HEK293 (cell line): ENCODE measurements at regions not wholly inside any gene's neighbourhood (a gene's known extent, or its start where the extent isn't known, plus 50 kb on each side); places are given as distances from the start of the nearest gene placed in this dataset.

Experiments used
- CTCF ChIA-PET: fragments of 350-600 bp; formaldehyde crosslinking; extraction: SDS; loops from one replicate; lab custom pipeline; 2021; ENCODE audit warnings: antibody characterized with exemption; lab: Yijun Ruan, JAX
- POLR2A ChIA-PET: fragments of 300-600 bp; formaldehyde crosslinking; extraction: SDS; loops from one replicate; lab custom pipeline; 2020; ENCODE audit warnings: antibody characterized with exemption, inconsistent platforms; lab: Yijun Ruan, JAX
- H3K27ac ChIP-seq: fragments of 200-500 bp; sonication (Bioruptor generic); 2 replicates; pipeline ENCODE4 v1.5.1; 2014; ENCODE audit warnings: low read depth, low read length, control low read depth, inconsistent platforms; ENCODE audit errors: extremely low read depth
- H3K36me3 ChIP-seq, 2 experiments: fragments of 200-500 bp in 1 of 2; sonication (Bioruptor generic) in 1 of 2; 1 replicate in 1 of 2; 2 replicates in 1 of 2; pipeline ENCODE4 v1.5.1; 2014 to 2017; ENCODE audit warnings: inconsistent platforms in 2 of 2, low read length in 2 of 2; ENCODE audit not compliant: control insufficient read depth in 2 of 2, insufficient read depth in 1 of 2
- H3K4me1 ChIP-seq: fragments of 200-500 bp; sonication (Bioruptor generic); 2 replicates; pipeline ENCODE4 v1.5.1; 2014; ENCODE audit warnings: mild to moderate bottlenecking, low read length, inconsistent platforms; ENCODE audit not compliant: control insufficient read depth, insufficient read depth
- H3K4me3 ChIP-seq: 2 replicates; pipeline ENCODE4 v1.5.1; 2011; ENCODE audit warnings: low read depth, mild to moderate bottlenecking, control low read depth, low read length, moderate library complexity
- H3K9me3 ChIP-seq: fragments of 200-500 bp; sonication (Bioruptor generic); 2 replicates; pipeline ENCODE4 v1.5.1; 2014; ENCODE audit warnings: low read depth, low read length, inconsistent platforms; ENCODE audit not compliant: control insufficient read depth, insufficient read depth
- HOXA7 ChIP-seq: sonication (generic); formaldehyde crosslinking; IDR thresholded peaks from 2 replicates; pipeline ENCODE4 v1.8.1; 2022; ENCODE audit warnings: missing genetic modification reagents, borderline replicate concordance
- PRDM2 ChIP-seq: fragments of 450-650 bp; formaldehyde crosslinking; IDR thresholded peaks from 2 replicates; pipeline ENCODE4 v1.5.1; 2016; ENCODE audit warnings: missing biosample characterization, missing genetic modification characterization, borderline replicate concordance
- SALL2 ChIP-seq: fragments of 450-650 bp; formaldehyde crosslinking; IDR thresholded peaks from 2 replicates; pipeline ENCODE4 v1.5.0; 2017; ENCODE audit warnings: missing biosample characterization, mild to moderate bottlenecking, missing genetic modification characterization, borderline replicate concordance
- SP2 ChIP-seq: fragments of 450-650 bp; formaldehyde crosslinking; IDR thresholded peaks from 2 replicates; pipeline ENCODE4 v1.5.1; 2016; ENCODE audit warnings: missing biosample characterization, missing genetic modification characterization
- ZBTB17 ChIP-seq: fragments of 450-650 bp; formaldehyde crosslinking; IDR thresholded peaks from 2 replicates; pipeline ENCODE4 v1.5.1; 2016; ENCODE audit warnings: missing biosample characterization, missing genetic modification characterization
- ZBTB6 ChIP-seq: fragments of 450-650 bp; formaldehyde crosslinking; IDR thresholded peaks from 2 replicates; pipeline ENCODE4 v1.5.1; 2017; ENCODE audit warnings: missing biosample characterization, missing genetic modification characterization
- ZFHX2 ChIP-seq: fragments of 450-650 bp; formaldehyde crosslinking; conservative IDR thresholded peaks from 2 replicates; pipeline ENCODE4 v1.5.1; 2016; ENCODE audit warnings: missing biosample characterization, missing genetic modification characterization
- ZFP69B ChIP-seq: fragments of 450-650 bp; formaldehyde crosslinking; IDR thresholded peaks from 2 replicates; pipeline ENCODE4 v1.5.1; 2016; ENCODE audit warnings: missing biosample characterization, missing genetic modification characterization
- ZNF138 ChIP-seq: fragments of 450-650 bp; formaldehyde crosslinking; IDR thresholded peaks from 2 replicates; pipeline ENCODE4 v1.5.1; 2016; ENCODE audit warnings: missing biosample characterization, missing genetic modification characterization, borderline replicate concordance
- ZNF155 ChIP-seq: fragments of 450-650 bp; formaldehyde crosslinking; IDR thresholded peaks from 2 replicates; pipeline ENCODE4 v1.5.1; 2016; ENCODE audit warnings: missing biosample characterization, missing genetic modification characterization
- ZNF2 ChIP-seq: fragments of 450-650 bp; formaldehyde crosslinking; IDR thresholded peaks from 2 replicates; pipeline ENCODE4 v1.5.1; 2016; ENCODE audit warnings: missing biosample characterization, missing genetic modification characterization
- ZNF211 ChIP-seq: fragments of 450-650 bp; formaldehyde crosslinking; IDR thresholded peaks from 2 replicates; pipeline ENCODE4 v1.5.1; 2016; ENCODE audit warnings: low read depth, missing biosample characterization, missing genetic modification characterization
- ZNF280C ChIP-seq: fragments of 450-650 bp; formaldehyde crosslinking; IDR thresholded peaks from 2 replicates; pipeline ENCODE4 v1.5.1; 2016; ENCODE audit warnings: missing biosample characterization, missing genetic modification characterization
- ZNF324 ChIP-seq: fragments of 450-650 bp; formaldehyde crosslinking; IDR thresholded peaks from 2 replicates; pipeline ENCODE4 v1.5.1; 2016; ENCODE audit warnings: missing biosample characterization, missing genetic modification characterization
- ZNF394 ChIP-seq: fragments of 450-650 bp; formaldehyde crosslinking; IDR thresholded peaks from 2 replicates; pipeline ENCODE4 v1.5.1; 2016; ENCODE audit warnings: missing biosample characterization, missing genetic modification characterization, mild to moderate bottlenecking, moderate library complexity, borderline replicate concordance
- ZNF449 ChIP-seq: fragments of 450-650 bp; formaldehyde crosslinking; IDR thresholded peaks from 2 replicates; pipeline ENCODE4 v1.5.1; 2017; ENCODE audit warnings: missing biosample characterization, mild to moderate bottlenecking, missing genetic modification characterization, moderate library complexity
- ZNF549 ChIP-seq: fragments of 450-650 bp; IDR thresholded peaks from 2 replicates; pipeline ENCODE4 v1.5.1; 2018; ENCODE audit warnings: missing biosample characterization, missing genetic modification characterization, mild to moderate bottlenecking, inconsistent platforms, moderate library complexity
- ZNF596 ChIP-seq: fragments of 450-650 bp; IDR thresholded peaks from 2 replicates; pipeline ENCODE4 v1.5.0; 2018; ENCODE audit warnings: missing biosample characterization, mild to moderate bottlenecking, missing genetic modification characterization, moderate library complexity
- ZNF600 ChIP-seq: fragments of 450-650 bp; formaldehyde crosslinking; IDR thresholded peaks from 2 replicates; pipeline ENCODE4 v1.5.1; 2016; ENCODE audit warnings: missing biosample characterization, missing genetic modification characterization
- ZNF701 ChIP-seq: fragments of 450-650 bp; formaldehyde crosslinking; IDR thresholded peaks from 2 replicates; pipeline ENCODE4 v1.5.1; 2016; ENCODE audit warnings: missing biosample characterization, missing genetic modification characterization
- ZNF776 ChIP-seq: fragments of 450-650 bp; formaldehyde crosslinking; IDR thresholded peaks from 2 replicates; pipeline ENCODE4 v1.5.0; 2017; ENCODE audit warnings: missing biosample characterization, missing genetic modification characterization, borderline replicate concordance

GRCh38 chr2:181317511-181317910 lies 139.7 kb upstream of the ITGA4 start:
- CTCF ChIA-PET: interaction anchor here (0.7 kb wide), 1 partner anchor 21 kb away, joined by 3 read pairs; no protein-coding TSS in a partner anchor

GRCh38 chr2:181318504-181319280 lies 138.5 kb upstream of the ITGA4 start:
- ChIA-PET CTCF (interaction anchor here (0.6 to 1.0 kb wide), 2 partner anchors 579 to 696 kb away, joined by 3 to 4 read pairs; no protein-coding TSS in a partner anchor), POLR2A (no interaction called here)
- no peaks in the 10 kb centered on the region for H3K9me3 ChIP-seq
- no peak overlapping the region for H3K27ac ChIP-seq
- H3K4me1 ChIP-seq: no peaks in the 10 kb centered on the region
- no peak for TF ChIP-seq ZNF701 (tag by site-specific recombination)
- no peaks in the 10 kb centered on the region for H3K36me3 ChIP-seq
- H3K4me3 ChIP-seq: no peak overlapping the region

More at GRCh38 chr2:181317511-181317910, 139.7 kb upstream of the ITGA4 start:
- Histone ChIP-seq H3K9me3 (no peaks in the 10 kb centered on the region), H3K4me1 (no peaks in the 10 kb centered on the region), H3K36me3 (no peaks in the 10 kb centered on the region), H3K27ac (no peak overlapping the region), H3K4me3 (no peak overlapping the region)
- TF ChIP-seq ZNF280C (no peak), HOXA7 (CRISPR knock-in tag) (no peak), ZNF155 (tag by site-specific recombination) (no peak), ZNF394 (tag by site-specific recombination) (no peak), ZBTB6 (tag by site-specific recombination) (no peak), ZNF2 (tag by site-specific recombination) (no peak), ZNF776 (tag by site-specific recombination) (no peak), ZNF138 (tag by site-specific recombination) (no peak), ZNF449 (no peak), ZNF600 (tag by site-specific recombination) (no peak), ZNF211 (tag by site-specific recombination) (no peak), ZBTB17 (tag by site-specific recombination) (no peak), ZFP69B (tag by site-specific recombination) (no peak), ZNF596 (no peak), SP2 (tag by site-specific recombination) (no peak)
- POLR2A ChIA-PET: no interaction called here

GRCh38 chr2:181319286-181319685 lies 137.9 kb upstream of the ITGA4 start:
- H3K36me3 ChIP-seq: no peaks in the 10 kb centered on the region
- ChIA-PET POLR2A (no interaction called here), CTCF (no interaction called here)
- no peak overlapping the region for H3K4me3 ChIP-seq
- no peaks in the 10 kb centered on the region for H3K4me1 ChIP-seq
- no peak overlapping the region for H3K27ac ChIP-seq
- no peaks in the 10 kb centered on the region for H3K9me3 ChIP-seq
- no peak for TF ChIP-seq ZNF324
- no peak for TF ChIP-seq ZFHX2
- no peak for TF ChIP-seq SALL2 (tag by site-specific recombination)
- TF ChIP-seq PRDM2 (tag by site-specific recombination): no peak
- TF ChIP-seq ZNF549: no peak
